ENCODE measurements at regions not wholly inside any gene's neighbourhood (a gene's known extent, or its start where the extent isn't known, plus 50 kb on each side); places are given as distances from the start of the nearest gene placed in this dataset.

GRCh38 chr20:20824924-20825584, 112.6 kb upstream of the RALGAPA2 start:
- Histone ChIP-seq H3K9me3 (ENCODE audit: low read length) (no peaks in the 10 kb centered on the region), H3K4me3 (ENCODE audit: low read depth in 1 of 2, low read length in 2 of 2) (no peak overlapping the region), H3K4me1 (ENCODE audit: insufficient read depth, low read length) (no peaks in the 10 kb centered on the region), H3K9ac (ENCODE audit: low read length) (no peak overlapping the region), H3K36me3 (ENCODE audit: insufficient read depth, low read length) (no peaks in the 10 kb centered on the region), H3K27me3 (ENCODE audit: control insufficient read depth in 1 of 2, insufficient read depth in 2 of 2, low read length in 2 of 2) (peaks cover 0 to 4% of the 10 kb centered on the region in 2 donors), H3K27ac (ENCODE audit: low read depth, low read length) (no peak overlapping the region)

GRCh38 chr20:20823476-20823881, 111.0 kb upstream of the RALGAPA2 start:
- Histone ChIP-seq H3K4me3 (ENCODE audit: low read depth in 1 of 2, low read length in 2 of 2) (no peak overlapping the region), H3K27me3 (ENCODE audit: control insufficient read depth in 1 of 2, insufficient read depth in 2 of 2, low read length in 2 of 2) (peaks cover 0 to 4% of the 10 kb centered on the region in 2 donors), H3K9me3 (ENCODE audit: low read length) (no peaks in the 10 kb centered on the region), H3K27ac (ENCODE audit: low read depth, low read length) (no peak overlapping the region), H3K9ac (ENCODE audit: low read length) (no peak overlapping the region), H3K4me1 (ENCODE audit: insufficient read depth, low read length) (no peaks in the 10 kb centered on the region), H3K36me3 (ENCODE audit: insufficient read depth, low read length) (no peaks in the 10 kb centered on the region)

DNA sequence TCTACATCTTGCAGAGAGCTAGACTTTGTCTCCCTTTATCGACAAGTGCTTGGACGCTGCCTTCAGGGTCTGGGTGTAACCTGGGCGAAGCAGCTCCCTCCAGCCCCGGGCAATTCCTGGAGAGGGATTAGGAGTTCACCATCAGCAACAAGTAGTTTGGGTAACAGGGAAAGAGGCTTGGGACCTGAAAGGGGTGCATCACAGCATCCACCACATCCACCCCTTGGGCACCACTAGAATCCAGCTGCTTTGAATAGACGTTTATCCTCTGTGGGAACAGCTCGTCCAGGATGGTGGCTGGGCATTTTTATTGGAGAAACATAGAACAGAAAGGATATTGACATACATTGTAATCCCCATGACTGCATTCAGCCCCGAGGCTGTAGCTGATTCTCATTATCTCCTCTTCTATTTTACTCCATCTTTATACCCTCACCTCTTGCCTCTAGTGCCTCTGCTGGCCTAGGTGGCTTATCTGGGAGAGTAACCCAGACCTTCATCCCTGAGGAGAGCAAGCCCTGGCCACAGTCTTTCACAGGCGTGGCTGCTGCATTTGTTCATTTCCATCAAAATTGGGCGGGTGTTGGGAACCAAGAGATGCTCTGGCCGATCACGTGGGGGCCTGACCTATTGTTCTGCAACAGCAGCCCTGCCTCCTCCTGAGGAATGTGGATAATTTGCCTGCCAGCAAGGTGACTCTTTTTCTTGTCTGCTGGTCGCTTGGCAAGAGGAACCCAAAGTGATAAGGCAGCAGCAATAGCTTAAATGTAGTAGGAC, 109.2 kb upstream of the RALGAPA2 start:
- H3K9ac ChIP-seq (ENCODE audit: low read length) = no peak overlapping the region
- no peaks in the 10 kb centered on the region for H3K9me3 ChIP-seq (ENCODE audit: low read length)
- no peak overlapping the region for H3K27ac ChIP-seq (ENCODE audit: low read depth, low read length)
- no peak overlapping the region for H3K4me3 ChIP-seq (ENCODE audit: low read depth in 1 of 2, low read length in 2 of 2)
- no peaks in the 10 kb centered on the region for H3K36me3 ChIP-seq (ENCODE audit: insufficient read depth, low read length)
- H3K4me1 ChIP-seq (ENCODE audit: insufficient read depth, low read length) = no peaks in the 10 kb centered on the region
- H3K27me3 ChIP-seq (ENCODE audit: control insufficient read depth in 1 of 2, insufficient read depth in 2 of 2, low read length in 2 of 2) = peaks cover 0 to 4% of the 10 kb centered on the region in 2 donors

DNA sequence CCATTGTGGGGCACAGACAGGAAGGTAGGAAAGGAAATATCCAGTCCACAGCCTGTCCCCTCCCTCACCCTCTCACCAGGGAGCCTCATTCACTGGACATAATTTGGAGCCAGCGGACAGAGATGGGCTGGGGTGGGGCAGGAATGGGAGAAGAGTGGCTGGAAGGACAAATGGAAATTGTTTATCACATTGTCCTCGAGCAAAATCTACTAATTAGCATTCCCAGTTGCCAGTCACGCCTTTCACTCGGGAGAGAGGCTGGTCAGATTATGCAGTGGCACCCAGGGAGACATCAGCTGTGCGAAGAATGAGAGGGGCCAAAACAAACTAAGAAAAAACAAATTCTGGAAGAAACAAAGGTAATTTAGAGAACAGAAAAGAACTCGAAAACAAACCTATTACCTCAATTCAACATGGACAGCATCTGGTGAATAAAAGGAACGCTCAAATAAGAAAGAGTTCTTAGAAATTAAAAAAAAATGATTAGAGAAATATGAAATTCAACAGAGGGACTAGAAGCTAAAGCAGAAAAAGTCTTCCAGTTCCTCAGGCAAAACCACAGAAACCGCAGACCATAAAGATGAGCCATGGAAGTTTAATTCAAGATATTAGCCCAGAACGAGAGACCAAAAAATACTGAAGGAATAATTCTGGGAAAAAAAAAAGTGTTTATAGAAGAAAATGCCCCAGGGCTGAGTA, 108.5 kb upstream of the RALGAPA2 start:
- H3K4me1 ChIP-seq (ENCODE audit: insufficient read depth, low read length) = no peaks in the 10 kb centered on the region
- H3K27me3 ChIP-seq (ENCODE audit: control insufficient read depth in 1 of 2, insufficient read depth in 2 of 2, low read length in 2 of 2) = peaks cover 0 to 4% of the 10 kb centered on the region in 2 donors
- H3K4me3 ChIP-seq (ENCODE audit: low read depth in 1 of 2, low read length in 2 of 2) = no peak overlapping the region
- H3K27ac ChIP-seq (ENCODE audit: low read depth, low read length) = no peak overlapping the region
- no peaks in the 10 kb centered on the region for H3K9me3 ChIP-seq (ENCODE audit: low read length)
- no peak overlapping the region for H3K9ac ChIP-seq (ENCODE audit: low read length)
- no peaks in the 10 kb centered on the region for H3K36me3 ChIP-seq (ENCODE audit: insufficient read depth, low read length)

- Histone ChIP-seq H3K4me3 (ENCODE audit: low read depth in 1 of 2, low read length in 2 of 2) (no peak overlapping the region), H3K27me3 (ENCODE audit: control insufficient read depth in 1 of 2, insufficient read depth in 2 of 2, low read length in 2 of 2) (peaks cover 0 to 4% of the 10 kb centered on the region in 2 donors), H3K4me1 (ENCODE audit: insufficient read depth, low read length) (no peaks in the 10 kb centered on the region), H3K9ac (ENCODE audit: low read length) (no peak overlapping the region), H3K36me3 (ENCODE audit: insufficient read depth, low read length) (no peaks in the 10 kb centered on the region), H3K27ac (ENCODE audit: low read depth, low read length) (no peak overlapping the region), H3K9me3 (ENCODE audit: low read length) (no peaks in the 10 kb centered on the region)
These were observed 107.7 kb upstream of the RALGAPA2 start for GRCh38 chr20:20820104-20820503.

DNA sequence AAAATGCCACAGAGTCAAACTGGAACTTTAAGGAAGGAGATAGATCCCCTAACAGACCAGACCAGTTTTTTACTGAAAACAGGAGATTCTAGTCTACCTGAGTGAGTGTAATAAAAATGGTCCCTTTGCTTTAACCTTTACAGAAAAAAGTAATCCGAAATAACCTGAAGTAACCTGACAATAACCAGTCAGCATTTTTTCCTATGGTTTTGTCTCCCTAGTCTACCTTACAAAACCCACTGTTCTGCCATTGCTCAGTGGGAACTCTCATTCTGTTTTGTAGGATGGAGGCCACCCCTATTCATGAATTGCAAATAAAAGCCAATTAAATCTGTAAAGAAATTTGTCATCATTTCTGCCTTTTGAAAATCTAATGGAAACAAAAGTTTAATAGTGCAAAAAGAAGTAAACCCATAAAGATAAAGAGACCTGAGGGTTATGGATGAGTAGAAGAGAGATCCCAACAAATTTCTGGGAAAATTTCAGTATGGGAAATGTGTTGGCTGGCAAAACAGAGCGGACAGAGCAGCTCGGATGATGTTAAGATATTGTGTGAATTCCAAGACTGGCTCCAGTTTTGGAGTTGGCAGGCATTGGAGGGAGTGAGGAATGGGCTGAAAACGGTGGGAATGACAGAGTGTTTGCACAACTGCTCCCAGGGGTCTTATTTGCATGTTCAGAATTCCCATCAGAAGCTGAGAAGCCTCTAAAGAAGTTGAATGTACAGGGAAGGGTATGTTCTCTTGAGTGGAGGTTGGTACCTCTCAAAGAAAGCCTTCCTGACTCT, 104.7 kb upstream of the RALGAPA2 start:
- Histone ChIP-seq H3K36me3 (ENCODE audit: insufficient read depth, low read length) (no peaks in the 10 kb centered on the region), H3K4me3 (ENCODE audit: low read depth in 1 of 2, low read length in 2 of 2) (no peak overlapping the region), H3K9me3 (ENCODE audit: low read length) (no peaks in the 10 kb centered on the region), H3K9ac (ENCODE audit: low read length) (no peak overlapping the region), H3K27me3 (ENCODE audit: control insufficient read depth in 1 of 2, insufficient read depth in 2 of 2, low read length in 2 of 2) (peaks cover 0 to 4% of the 10 kb centered on the region in 2 donors), H3K27ac (ENCODE audit: low read depth, low read length) (no peak overlapping the region), H3K4me1 (ENCODE audit: insufficient read depth, low read length) (no peaks in the 10 kb centered on the region)

DNA sequence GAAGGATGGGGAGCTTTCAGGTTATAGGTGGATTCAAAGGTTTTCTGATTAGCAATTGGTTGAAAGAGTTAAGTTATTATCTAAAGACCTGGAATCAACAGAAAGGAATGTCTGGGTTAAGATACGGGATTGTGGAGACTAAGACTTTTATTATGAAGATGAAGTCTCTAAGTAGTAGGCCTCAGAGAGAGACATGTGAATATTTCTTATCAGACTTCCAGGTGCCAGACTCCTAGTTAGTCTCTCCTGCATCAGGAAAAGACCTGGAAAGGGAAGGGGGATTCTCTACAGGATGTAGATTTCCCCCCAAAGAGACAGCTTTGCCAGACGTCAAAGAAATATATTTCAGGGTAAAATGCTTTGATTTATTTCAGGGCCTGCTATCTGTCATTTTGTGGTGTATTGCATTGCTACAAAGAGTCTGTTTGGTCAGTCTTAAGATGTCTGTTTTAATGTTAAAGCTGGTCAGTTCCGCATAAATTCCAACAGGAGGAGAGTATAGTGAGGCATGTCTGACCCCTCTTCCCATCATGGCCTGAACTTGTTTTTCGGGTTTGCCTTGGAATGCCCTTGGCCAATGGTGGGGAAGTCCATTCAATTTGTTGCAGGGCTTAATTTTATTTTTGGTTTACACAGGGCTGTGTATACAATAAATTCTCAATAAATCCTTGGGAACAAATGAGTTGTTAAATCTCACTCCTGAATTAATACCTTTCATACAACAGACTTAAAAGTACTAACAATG, 103.4 kb upstream of the RALGAPA2 start:
- no peaks in the 10 kb centered on the region for H3K4me1 ChIP-seq (ENCODE audit: insufficient read depth, low read length)
- no peak overlapping the region for H3K27ac ChIP-seq (ENCODE audit: low read depth, low read length)
- H3K9ac ChIP-seq (ENCODE audit: low read length) = no peak overlapping the region
- no peaks in the 10 kb centered on the region for H3K36me3 ChIP-seq (ENCODE audit: insufficient read depth, low read length)
- no peak overlapping the region for H3K4me3 ChIP-seq (ENCODE audit: low read depth in 1 of 2, low read length in 2 of 2)
- no peaks in the 10 kb centered on the region for H3K9me3 ChIP-seq (ENCODE audit: low read length)
- peaks cover 0 to 4% of the 10 kb centered on the region in 2 donors for H3K27me3 ChIP-seq (ENCODE audit: control insufficient read depth in 1 of 2, insufficient read depth in 2 of 2, low read length in 2 of 2)

- Histone ChIP-seq H3K36me3 (ENCODE audit: insufficient read depth, low read length) (no peaks in the 10 kb centered on the region), H3K9ac (ENCODE audit: low read length) (no peak overlapping the region), H3K4me3 (ENCODE audit: low read depth in 1 of 2, low read length in 2 of 2) (no peak overlapping the region), H3K9me3 (ENCODE audit: low read length) (no peaks in the 10 kb centered on the region), H3K27me3 (ENCODE audit: control insufficient read depth in 1 of 2, insufficient read depth in 2 of 2, low read length in 2 of 2) (no peaks in the 10 kb centered on the region), H3K27ac (ENCODE audit: low read depth, low read length) (no peak overlapping the region), H3K4me1 (ENCODE audit: insufficient read depth, low read length) (no peaks in the 10 kb centered on the region)
These were observed 102.2 kb upstream of the RALGAPA2 start for GRCh38 chr20:20814685-20815084.

- no peaks in the 10 kb centered on the region for H3K9me3 ChIP-seq (ENCODE audit: low read length)
- no peaks in the 10 kb centered on the region for H3K27me3 ChIP-seq (ENCODE audit: control insufficient read depth in 1 of 2, insufficient read depth in 2 of 2, low read length in 2 of 2)
- H3K4me1 ChIP-seq (ENCODE audit: insufficient read depth, low read length) = no peaks in the 10 kb centered on the region
- no peak overlapping the region for H3K4me3 ChIP-seq (ENCODE audit: low read depth in 1 of 2, low read length in 2 of 2)
- H3K27ac ChIP-seq (ENCODE audit: low read depth, low read length) = no peak overlapping the region
- H3K36me3 ChIP-seq (ENCODE audit: insufficient read depth, low read length) = no peaks in the 10 kb centered on the region
- H3K9ac ChIP-seq (ENCODE audit: low read length) = no peak overlapping the region
These were observed 99.7 kb upstream of the RALGAPA2 start for GRCh38 chr20:20812136-20812535.

DNA sequence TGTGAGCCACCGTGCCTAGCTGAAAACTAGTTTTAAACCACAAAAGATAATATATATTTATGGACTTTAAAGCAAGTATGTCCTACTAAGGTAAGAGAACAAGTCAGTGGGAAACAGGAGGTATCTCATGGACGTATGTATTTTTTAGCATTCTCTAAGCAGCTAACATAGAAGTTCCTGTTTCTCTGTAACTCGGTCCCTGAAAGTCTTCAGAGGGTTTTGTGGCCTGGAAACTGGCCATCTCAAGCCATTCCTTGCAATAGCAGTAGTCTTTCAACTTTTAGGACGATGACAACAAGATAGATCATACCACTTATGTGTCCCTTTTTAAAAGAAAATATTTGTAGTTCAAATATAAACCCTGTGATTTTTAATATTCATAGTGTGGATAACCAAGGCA, 95.6 kb upstream of the RALGAPA2 start:
- no peaks in the 10 kb centered on the region for H3K4me1 ChIP-seq (ENCODE audit: insufficient read depth, low read length)
- H3K9me3 ChIP-seq (ENCODE audit: low read length) = no peaks in the 10 kb centered on the region
- H3K36me3 ChIP-seq (ENCODE audit: insufficient read depth, low read length) = no peaks in the 10 kb centered on the region
- H3K27ac ChIP-seq (ENCODE audit: low read depth, low read length) = no peak overlapping the region
- no peak overlapping the region for H3K4me3 ChIP-seq (ENCODE audit: low read depth in 1 of 2, low read length in 2 of 2)
- no peaks in the 10 kb centered on the region for H3K27me3 ChIP-seq (ENCODE audit: control insufficient read depth in 1 of 2, insufficient read depth in 2 of 2, low read length in 2 of 2)
- H3K9ac ChIP-seq (ENCODE audit: low read length) = no peak overlapping the region
